GM21381 (cell line): ENCODE measurements at regions not wholly inside any gene's neighbourhood (a gene's known extent, or its start where the extent isn't known, plus 50 kb on each side); places are given as distances from the start of the nearest gene placed in this dataset.
"Not testable (repeated sequence)": the region's sequence is repeated elsewhere in the genome, so short reads cannot be mapped to it uniquely, and the experiment has no call there.

Source experiments
- ATAC-seq: cut with Tn5 transposase; IDR thresholded peaks from one replicate; pipeline ENCODE4 v1.9.1; 2021; ENCODE audit warnings: mild to moderate bottlenecking, moderate library complexity; ENCODE audit not compliant: unreplicated experiment

DNA sequence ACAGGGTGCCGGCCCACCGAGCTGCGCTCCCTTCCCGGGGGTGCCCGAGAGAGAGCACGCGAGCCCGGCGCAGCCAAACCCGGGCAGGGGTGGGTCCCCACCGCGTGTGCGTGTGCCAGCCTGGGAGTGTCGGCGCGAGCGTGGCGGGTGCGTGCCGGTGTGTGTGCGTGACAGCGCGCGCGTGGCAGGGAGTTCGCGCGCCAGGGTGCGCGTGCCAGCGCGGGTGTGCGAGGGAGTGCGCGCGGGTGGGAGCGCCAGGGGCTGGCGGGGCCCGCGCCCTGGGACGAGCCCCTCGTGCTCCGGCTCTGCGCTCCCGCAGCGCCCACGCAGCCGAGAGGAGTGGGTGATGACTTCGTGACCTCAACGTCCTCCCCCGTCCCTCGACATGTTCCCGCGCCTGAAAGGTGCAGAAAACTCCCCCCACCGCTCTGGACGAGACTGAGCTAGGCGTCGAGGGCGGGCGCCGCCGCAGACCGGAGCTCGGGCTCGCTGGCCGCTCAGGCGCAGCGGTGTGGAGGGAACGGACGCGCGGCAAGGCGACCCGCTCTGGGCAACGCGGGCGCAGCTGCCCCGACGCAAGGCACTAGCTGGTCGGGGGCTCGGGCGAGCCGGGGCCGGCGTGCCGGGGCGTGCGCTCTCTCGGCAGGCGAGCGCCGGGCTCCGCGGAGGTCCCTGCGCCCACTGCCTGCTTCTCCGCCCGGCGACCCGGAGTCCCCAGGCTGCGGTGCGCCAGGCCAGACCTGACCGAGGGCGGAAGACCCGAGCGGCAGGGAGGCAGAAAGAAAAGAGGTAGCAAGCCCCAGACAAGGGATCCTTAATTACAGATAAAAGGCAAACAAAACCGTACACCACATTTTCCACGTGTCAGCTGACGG is 582.8 kb downstream of the ZEB2 start:
- ATAC-seq: peak; percentile 59

DNA sequence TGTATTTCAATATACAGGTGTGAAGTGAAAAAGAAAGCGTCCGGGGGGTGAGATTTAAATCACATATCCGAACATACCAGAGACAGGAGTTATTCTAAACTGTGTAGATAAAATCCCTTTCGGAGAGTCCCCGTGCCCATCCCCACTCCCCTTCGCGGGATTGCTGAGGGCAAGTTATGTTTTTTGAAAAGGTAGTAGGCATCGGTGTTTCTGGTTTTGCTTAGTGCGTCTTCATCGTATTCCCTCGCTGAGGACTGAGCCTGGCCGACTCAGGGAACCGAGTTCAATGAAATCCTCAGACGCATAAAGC is 583.4 kb downstream of the ZEB2 start:
- ATAC-seq: no peak

DNA sequence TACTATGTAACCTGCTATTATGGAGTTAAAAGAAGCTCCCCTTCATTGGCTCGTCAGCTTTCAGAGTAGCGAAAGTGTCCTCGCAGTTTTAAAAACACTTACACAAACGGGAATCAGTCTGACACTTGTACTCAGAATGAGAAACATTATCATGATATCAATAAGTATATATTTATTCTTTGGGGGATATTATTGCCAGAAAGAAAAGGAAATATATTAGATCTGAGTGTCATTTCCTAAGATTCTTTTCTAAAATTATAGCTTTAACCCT is 584.5 kb downstream of the ZEB2 start:
- no peak for ATAC-seq

DNA sequence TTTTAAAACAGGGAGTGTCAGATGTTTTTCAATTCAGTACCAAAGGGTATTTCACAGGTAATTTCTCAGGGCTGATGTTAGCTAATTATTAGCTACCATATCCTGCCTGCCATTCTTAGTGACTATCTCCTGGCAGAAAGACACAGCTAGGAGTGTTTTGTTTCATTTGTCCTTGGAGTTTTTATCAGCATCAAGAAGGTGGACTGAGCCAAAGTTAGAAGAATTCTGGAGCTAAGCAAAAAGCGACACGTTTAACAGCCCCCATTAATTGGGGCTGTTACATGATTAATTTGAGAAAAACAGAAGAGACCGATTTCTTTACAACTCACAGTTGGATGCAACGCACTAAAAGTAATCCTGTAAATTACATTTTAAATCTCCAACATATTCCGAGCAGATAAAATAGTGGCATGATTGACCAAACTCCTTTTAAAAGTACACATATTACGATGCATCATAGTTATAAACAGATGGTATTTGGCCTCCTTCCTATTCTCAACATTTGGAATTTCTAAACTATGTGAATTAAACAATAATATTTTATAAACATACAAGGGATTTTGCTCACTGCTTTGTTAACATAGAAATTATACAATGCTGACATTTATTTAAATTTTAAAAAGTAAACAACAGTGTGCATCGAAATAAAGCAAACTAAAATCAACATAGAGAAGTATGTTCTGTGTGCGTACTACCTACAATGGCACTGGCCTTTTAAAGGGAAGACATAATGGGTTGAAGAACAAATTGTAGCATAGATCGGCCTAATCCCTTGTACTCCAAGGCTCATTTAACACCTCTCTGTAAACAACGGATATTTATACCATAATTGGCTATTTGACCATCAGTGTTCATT is 585.1 kb downstream of the ZEB2 start:
- no peak for ATAC-seq

DNA sequence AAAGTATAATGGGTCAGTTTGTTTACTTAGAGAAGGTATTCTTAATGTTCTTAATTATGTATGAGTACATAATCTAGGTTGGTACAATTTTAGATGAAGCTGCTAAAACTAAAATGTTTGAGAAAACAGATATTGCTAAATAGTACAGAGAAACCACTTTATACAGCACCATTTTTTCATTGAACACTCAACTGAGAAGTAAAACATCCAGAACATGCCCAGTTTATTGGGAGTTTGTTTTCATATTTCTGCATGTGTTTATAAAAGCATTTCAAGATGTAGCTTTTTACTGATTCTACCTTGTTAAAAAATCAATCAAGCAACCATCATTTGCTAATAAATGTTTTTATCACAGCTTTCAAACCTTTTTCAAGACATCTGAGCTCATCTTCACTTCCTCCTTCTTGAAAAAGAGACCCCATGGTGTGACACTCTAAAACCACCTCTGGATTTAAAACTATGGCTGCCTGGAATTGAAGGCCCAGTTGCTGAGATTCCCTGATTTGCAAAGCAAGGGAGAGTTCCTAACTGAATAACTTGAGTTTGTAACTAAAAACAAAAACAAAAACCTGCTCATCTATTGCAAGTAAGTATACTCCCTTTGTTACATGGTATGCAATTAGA is 585.9 kb downstream of the ZEB2 start:
- no peak for ATAC-seq

DNA sequence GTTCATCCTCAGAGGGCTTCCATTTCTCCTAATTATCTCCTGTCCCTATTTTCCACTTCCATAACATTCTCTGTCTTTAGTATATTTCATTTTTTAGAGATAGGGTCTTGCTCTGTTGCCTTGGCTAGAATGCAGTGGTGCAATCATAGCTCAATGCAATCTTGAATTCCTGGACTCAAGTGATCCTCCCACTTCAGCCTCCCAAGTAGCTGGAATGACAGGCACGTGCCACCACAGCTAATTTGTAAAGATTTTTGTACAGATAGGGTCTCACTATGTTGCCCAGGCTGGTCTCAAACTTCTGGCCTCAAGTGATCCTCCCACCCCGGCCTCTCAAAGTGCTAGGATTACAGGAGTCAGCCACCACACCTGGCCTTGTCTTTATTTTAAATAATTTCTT is 589.0 kb downstream of the ZEB2 start:
- ATAC-seq: no peak

DNA sequence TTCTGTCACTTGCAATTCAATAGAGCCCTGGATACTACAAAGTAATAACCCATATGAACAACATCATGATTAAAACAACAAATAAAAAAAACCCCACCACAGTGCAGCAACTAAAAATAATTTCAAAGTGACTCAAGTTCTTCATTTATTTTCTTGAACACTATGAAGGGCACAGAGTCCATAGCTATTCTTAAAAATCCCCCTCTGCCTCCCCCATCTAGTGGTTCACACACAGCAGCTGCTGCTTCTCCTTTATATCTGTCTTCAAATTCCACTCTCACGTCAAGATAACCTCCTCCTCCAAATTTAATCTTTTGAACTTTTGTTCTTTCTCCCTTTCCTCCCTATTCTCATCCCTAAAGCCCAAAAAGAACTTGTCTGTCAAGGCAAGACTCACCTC is 591.3 kb downstream of the ZEB2 start:
- no peak for ATAC-seq

DNA sequence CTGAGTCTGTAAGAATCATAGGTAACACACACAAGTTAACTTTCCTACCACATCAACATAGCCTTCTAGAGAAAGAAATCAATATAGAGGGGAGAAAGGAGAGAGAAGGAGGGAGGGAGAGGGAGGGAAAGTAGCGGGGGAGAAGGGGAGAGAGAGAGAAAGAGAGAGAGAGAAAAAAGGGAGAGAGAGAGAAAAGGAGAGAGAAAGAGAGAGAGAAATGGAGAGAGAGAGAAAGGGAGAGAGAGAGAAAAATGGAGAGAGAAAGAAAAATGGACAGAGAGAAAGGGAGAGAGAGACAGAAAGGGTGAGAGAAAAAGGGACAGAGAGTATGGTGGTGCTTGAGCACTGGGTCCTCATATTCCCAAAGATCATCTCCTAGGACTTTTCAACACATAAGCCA is 591.7 kb downstream of the ZEB2 start:
- ATAC-seq: no peak

DNA sequence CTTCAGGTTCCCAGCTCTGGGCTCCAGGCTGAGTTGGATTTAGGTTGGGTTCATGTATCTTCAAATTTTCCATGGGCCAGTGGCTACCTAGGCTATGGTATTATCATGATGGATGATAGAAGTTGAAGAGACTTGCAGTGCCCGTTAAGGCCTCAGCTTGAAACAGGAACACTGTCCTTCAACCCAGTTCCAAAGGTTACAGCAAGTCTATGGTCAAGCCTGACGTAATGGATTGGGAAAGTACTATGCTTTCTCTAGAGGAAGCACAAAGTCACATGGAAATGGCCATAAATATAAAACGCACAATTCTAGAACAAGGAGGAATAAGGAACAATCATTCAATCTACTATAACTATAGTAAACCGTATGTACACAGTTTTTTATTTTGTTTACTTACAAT is 593.2 kb downstream of the ZEB2 start:
- ATAC-seq: no peak

DNA sequence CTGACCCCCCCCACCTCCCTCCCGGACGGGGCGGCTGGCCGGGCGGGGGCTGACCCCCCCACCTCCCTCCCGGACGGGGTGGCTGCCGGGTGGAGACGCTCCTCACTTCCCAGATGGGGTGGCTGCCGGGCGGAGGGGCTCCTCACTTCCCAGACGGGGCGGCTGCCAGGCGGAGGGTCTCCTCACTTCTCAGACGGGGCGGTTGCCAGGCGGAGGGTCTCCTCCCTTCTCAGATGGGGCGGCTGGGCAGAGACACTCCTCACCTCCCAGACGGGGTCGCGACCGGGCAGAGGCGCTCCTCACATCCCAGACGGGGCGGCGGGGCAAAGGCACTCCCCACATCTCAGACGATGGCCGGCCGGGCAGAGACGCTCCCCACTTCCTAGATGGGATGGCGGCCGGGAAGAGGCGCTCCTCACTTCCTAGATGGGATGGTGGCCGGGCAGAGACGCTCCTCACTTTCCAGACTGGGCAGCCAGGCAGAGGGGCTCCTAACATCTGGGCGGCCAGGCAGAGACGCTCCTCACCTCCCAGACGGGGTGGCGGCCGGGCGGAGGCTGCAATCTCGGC is 597.6 kb downstream of the ZEB2 start:
- ATAC-seq: not testable (repeated sequence)

DNA sequence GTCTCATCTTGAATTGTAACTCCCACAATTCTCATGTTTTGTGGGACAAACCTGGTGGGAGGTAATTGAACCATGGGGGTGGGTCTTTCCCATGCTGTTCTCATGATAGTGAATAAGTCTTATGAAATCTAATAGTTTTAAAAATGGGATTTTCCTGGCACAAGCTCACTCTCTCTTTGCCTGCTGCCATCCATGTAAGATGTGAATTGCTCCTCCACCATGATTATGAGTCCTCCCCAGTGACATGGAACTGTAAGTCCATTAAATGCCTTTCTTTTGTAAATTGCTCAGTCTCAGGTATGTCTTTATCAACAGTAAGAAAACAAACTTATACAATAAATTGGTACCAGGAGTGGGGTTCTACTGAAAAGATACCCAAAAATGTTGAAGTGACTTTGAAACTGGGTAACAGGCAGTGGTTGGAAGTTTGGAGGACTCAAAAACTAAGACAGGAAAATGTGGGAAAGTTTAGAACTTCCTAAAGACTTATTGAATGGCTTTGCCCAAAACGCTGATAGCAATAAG is 601.4 kb downstream of the ZEB2 start:
- ATAC-seq: no peak

DNA sequence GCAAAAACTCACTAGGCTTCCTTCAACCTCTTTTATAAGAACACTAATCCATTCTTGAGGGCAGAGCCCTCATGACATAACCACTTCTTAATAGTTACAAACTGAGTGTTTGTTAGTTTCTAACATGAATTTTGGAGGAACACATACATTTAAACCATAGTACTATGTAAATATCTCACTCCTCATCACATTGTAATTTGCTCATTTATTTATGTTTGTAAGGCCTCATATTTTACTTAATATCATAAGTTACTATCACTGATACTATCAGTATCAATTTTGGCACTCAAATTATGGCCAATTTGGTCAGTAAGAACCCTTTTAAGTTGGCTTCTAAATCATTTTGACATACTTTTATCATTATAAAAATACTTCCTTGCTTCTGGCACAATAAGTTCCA is 603.1 kb downstream of the ZEB2 start:
- no peak for ATAC-seq

DNA sequence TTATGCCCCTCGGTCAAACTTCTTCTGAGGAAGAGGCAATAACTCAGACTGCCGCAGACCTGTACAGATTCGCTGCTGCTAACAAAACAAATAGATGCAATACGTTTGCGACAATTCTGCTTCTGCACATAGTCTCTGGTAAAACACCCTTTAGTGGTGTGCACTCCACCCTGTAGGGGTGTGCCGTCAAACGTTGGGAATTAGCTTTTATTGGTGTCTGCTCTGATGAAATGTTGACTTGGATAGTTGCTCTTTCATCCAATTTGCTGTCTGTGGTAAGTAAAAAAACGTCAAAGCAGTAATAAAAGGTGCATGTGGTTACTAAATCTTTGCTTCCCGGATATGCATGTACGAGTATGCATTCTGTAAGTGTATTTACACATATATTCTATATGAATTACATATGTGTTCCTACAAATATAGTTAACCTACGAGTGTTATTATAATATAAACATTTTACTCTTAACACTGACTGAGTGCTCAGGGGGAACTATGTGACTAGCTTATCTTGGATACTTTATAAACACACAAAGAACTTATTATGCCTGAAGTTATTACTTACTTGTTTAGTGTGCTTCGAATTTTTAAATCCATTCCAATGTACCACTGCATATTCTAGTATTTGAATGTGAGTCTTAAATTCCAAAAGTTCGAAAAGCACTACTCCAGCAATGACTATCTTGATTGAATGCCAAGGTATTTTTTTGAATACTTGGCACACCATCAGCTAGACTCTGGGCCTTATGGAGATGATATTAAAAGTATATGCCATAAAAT is 610.2 kb downstream of the ZEB2 start:
- no peak for ATAC-seq

DNA sequence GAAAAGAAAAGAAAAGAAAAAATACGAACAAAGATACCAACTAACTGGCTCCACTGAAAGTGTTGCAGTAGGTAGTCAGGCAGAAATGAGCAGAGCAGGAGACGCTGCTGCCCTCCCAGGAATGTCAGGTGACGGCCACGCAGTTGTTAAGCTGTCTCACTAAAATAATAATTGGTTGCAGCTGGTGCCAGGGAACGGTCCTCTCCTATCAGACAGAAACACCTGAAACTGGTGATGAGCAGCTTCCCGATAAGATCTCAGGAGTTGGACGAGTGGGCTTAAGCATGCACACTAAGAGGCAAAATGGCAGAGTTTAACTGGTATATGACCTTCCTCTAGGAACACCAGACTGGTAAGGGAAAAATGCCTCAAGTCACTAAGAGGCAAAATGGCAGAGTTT is 611.1 kb downstream of the ZEB2 start:
- ATAC-seq: no peak

DNA sequence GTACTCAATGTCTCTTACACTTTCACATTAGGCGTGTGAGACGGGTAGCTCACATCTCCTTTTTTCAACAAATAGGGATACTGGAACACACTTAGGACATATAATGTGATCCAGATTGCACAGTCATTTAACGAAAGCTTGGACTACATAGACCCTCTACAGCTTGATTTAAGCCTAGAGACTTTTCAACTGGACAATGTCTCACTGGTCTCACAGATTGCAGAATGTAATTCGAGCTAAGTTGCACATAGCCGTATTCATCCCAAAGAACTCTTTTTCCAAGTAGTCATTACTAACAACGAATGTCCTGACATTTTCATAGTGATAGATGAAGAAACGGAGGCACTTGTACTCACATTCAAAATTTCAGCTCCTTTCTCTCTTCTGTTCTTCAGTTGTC is 612.1 kb downstream of the ZEB2 start:
- ATAC-seq: no peak

DNA sequence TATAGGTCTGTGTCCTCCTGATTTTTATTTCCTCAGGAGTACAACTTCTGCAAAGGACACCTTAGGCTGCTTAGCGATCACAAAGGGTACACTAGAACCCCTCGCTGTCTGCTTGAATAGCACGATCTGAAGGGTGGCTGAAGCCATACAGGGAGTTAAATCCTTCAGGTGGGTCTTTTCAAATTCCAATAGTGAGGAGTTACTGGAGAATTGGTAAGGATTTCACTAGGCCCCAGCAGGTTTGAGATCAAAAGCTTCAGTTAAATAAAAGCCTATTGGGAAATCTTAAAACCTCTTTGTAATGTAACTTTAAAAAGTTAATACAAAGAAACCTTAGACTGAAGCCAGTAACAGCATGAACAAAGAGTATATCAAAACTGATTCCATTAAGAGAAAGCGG is 613.1 kb downstream of the ZEB2 start:
- ATAC-seq: no peak

DNA sequence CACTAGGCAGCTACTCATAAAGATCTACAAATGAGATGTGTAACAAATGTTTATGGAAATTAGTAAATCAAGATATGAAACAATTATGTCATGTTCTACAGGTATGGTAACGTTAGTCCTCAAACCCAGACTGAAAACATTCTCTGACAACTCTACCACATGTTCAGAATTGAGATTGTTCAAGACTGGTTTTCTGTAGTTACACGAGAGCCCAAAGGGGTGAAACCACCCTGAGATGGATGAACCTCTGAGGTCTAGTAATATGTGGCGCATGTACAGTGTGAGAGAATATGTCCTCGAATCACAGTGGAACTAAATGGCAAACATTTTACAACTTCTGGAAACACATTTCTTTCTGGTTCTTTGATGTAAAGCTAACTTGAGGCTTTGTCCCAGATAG is 614.3 kb downstream of the ZEB2 start:
- no peak for ATAC-seq

DNA sequence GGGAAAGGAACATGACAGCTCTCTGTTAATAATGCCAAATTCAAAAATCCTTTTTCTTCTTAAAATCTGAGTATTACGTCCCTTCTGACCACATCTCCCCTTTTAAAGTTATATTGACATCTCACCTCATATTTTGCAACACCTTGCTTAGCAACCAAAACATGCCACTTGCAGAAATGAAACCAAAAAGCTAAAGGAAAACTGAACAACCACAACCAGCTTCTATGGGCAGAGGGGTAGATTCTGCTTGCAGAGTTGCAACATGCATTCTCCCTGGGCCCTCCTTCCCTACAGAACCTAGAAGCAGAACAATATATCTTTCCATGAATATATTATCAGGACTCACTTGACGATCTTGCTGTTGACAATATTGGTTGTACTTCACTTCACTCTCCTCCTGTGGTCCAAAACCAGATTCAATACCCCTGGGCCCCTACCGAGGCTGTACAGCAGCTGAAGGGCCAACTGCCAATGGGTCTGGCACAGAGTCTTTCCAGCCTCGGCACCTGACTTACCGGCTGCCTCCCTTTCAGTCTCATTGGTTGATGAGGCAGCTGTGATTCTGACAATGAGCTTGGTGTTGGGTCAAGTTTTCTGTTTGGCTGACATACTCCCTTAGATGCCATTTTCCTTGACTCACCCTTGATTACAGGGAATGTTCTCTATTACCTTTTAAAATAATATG is 616.6 kb downstream of the ZEB2 start:
- no peak for ATAC-seq

DNA sequence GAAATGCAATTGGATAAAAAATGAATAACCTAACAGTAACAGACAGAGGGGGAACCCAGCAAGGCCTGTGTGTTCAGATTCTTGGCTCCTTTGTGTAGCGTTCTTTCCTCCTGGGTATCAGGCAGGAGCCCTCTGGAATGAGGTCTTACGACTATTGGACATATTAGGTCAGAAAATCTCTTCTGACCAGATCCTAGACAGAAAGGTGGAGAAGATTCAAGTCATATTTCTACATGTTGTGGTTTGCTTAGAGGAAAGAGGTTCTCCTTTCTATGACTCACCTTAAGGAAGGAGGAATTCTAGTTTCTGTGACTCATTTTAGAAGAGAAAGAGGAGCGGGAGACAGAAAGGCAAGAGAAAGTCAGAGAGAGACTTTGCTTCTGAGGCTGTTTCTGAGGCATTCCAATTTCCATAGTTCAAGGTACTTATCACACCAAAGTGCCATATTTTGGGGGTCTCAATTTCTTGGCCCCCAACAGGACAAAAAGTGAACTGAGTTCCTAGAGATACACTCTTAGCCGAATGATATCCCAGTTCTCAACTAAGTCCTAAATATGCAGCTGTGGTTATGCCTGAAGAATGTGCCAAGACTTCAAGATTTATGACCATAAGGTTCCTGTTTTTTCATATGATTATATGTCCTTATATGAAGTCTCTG is 618.6 kb downstream of the ZEB2 start:
- ATAC-seq: peak; percentile 80

DNA sequence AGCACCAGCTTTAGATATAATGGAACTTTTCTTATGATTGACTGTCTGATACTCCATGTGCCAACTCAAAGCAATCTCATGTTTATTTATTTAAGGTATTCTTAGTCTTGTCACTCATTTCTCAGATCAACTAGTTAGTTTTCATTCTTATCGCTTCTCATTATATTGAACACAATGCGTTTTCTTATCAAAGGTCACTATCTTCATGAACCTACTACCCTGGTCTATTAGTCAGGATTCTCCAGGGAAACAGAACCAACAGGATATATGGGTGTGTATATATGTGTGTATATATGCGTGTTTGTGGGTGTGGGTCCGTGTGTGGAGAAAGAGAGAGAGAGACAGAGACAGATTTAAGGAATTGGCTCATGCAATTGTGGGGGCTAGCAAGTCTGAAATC is 619.9 kb downstream of the ZEB2 start:
- no peak for ATAC-seq
